NCI-H82 treated with DMSO at 0.1 percent for 48 hours (cell line): ENCODE measurements at regions not wholly inside any gene's neighbourhood (a gene's known extent, or its start where the extent isn't known, plus 50 kb on each side); places are given as distances from the start of the nearest gene placed in this dataset.

Experiments
- DNase-seq: peaks from one replicate; lab custom pipeline; 2025; ENCODE audit not compliant: unreplicated experiment; lab: John Stamatoyannopoulos, UW

GRCh38 chr17:65477600-65477999 is 83.8 kb downstream of the AXIN2 start:
- DNase-seq, result no peak

GRCh38 chr17:65474660-65475059 is 86.8 kb downstream of the AXIN2 start:
- no peak for DNase-seq

- no peak for DNase-seq
Measured at GRCh38 chr17:65473985-65474384, 87.5 kb downstream of the AXIN2 start.

- no peak for DNase-seq
Measured at GRCh38 chr17:65473363-65473762, 88.1 kb downstream of the AXIN2 start.

GRCh38 chr17:65472666-65473309 is 88.7 kb downstream of the AXIN2 start:
- no peak for DNase-seq

- no peak for DNase-seq
Measured at GRCh38 chr17:65470783-65471182, 90.7 kb downstream of the AXIN2 start.

GRCh38 chr17:65468321-65468720 is 93.1 kb downstream of the AXIN2 start:
- DNase-seq, result no peak

- DNase-seq, result no peak
Measured at GRCh38 chr17:65467156-65467555, 94.3 kb downstream of the AXIN2 start.

- no peak for DNase-seq
Measured at GRCh38 chr17:65466547-65466946, 94.9 kb downstream of the AXIN2 start.

GRCh38 chr17:65463242-65463641 is 98.2 kb downstream of the AXIN2 start:
- no peak for DNase-seq

GRCh38 chr17:65459677-65460347 is 101.6 kb downstream of the AXIN2 start:
- no peak for DNase-seq

GRCh38 chr17:65457635-65458257 is 103.7 kb downstream of the AXIN2 start:
- no peak for DNase-seq

- no peak for DNase-seq
Measured at GRCh38 chr17:65457183-65457582, 104.3 kb downstream of the AXIN2 start.

- no peak for DNase-seq
Measured at GRCh38 chr17:65456368-65457151, 104.9 kb downstream of the AXIN2 start.

GRCh38 chr17:65455972-65456343 is 105.5 kb downstream of the AXIN2 start:
- DNase-seq, result no peak

- no peak for DNase-seq
Measured at GRCh38 chr17:65455154-65455971, 106.1 kb downstream of the AXIN2 start.

- DNase-seq, result no peak
Measured at GRCh38 chr17:65453204-65453931, 108.1 kb downstream of the AXIN2 start.

GRCh38 chr17:65449495-65449894 is 112.0 kb downstream of the AXIN2 start:
- no peak for DNase-seq

GRCh38 chr17:65447823-65448222 is 113.6 kb downstream of the AXIN2 start:
- no peak for DNase-seq

GRCh38 chr17:65446838-65447526 is 114.5 kb downstream of the AXIN2 start:
- no peak for DNase-seq
